ENCODE measurements at regions not wholly inside any gene's neighbourhood (a gene's known extent, or its start where the extent isn't known, plus 50 kb on each side); places are given as distances from the start of the nearest gene placed in this dataset.

GRCh38 chr6:208938-209337 lies 83.3 kb upstream of the DUSP22 start:
- DNase-seq (ENCODE audit: low read depth) = no peak
- no peak for TF ChIP-seq CTCF (conservative IDR thresholded peaks at IDR 0.05; ENCODE audit: low read depth, low read length)
- no peak overlapping the region for H3K4me3 ChIP-seq (ENCODE audit: low read length)

GRCh38 chr6:209432-210103 lies 82.7 kb upstream of the DUSP22 start:
- no peak overlapping the region for H3K4me3 ChIP-seq (ENCODE audit: low read length)
- DNase-seq (ENCODE audit: low read depth) = no peak
- TF ChIP-seq CTCF (conservative IDR thresholded peaks at IDR 0.05; ENCODE audit: low read depth, low read length) = no peak

GRCh38 chr6:210104-210456 lies 82.2 kb upstream of the DUSP22 start:
- no peak overlapping the region for H3K4me3 ChIP-seq (ENCODE audit: low read length)
- TF ChIP-seq CTCF (conservative IDR thresholded peaks at IDR 0.05; ENCODE audit: low read depth, low read length) = no peak

GRCh38 chr6:210778-211374 lies 81.4 kb upstream of the DUSP22 start:
- no peak overlapping the region for H3K4me3 ChIP-seq (ENCODE audit: low read length)
- DNase-seq (ENCODE audit: low read depth) = no peak
- no peak for TF ChIP-seq CTCF (conservative IDR thresholded peaks at IDR 0.05; ENCODE audit: low read depth, low read length)

More at GRCh38 chr6:210104-210456, 82.2 kb upstream of the DUSP22 start:
- DNase-seq (ENCODE audit: low read depth) = no peak

- no peak for TF ChIP-seq CTCF (conservative IDR thresholded peaks at IDR 0.05; ENCODE audit: low read depth, low read length)
- no peak for DNase-seq (ENCODE audit: low read depth)
- no peak overlapping the region for H3K4me3 ChIP-seq (ENCODE audit: low read length)
Observed at GRCh38 chr6:211871-212497, 80.3 kb upstream of the DUSP22 start.

- no peak for TF ChIP-seq CTCF (conservative IDR thresholded peaks at IDR 0.05; ENCODE audit: low read depth, low read length)
- H3K4me3 ChIP-seq (ENCODE audit: low read length) = no peak overlapping the region
- DNase-seq (ENCODE audit: low read depth) = no peak
Observed at GRCh38 chr6:213284-213683, 79.0 kb upstream of the DUSP22 start.

- DNase-seq (ENCODE audit: low read depth) = no peak
- no peak for TF ChIP-seq CTCF (conservative IDR thresholded peaks at IDR 0.05; ENCODE audit: low read depth, low read length)
- no peak overlapping the region for H3K4me3 ChIP-seq (ENCODE audit: low read length)
Observed at GRCh38 chr6:214428-214827, 77.9 kb upstream of the DUSP22 start.

Data from retinal pigment epithelial cell (primary cell).